ENCODE measurements at regions not wholly inside any gene's neighbourhood (a gene's known extent, or its start where the extent isn't known, plus 50 kb on each side); places are given as distances from the start of the nearest gene placed in this dataset.

DNA sequence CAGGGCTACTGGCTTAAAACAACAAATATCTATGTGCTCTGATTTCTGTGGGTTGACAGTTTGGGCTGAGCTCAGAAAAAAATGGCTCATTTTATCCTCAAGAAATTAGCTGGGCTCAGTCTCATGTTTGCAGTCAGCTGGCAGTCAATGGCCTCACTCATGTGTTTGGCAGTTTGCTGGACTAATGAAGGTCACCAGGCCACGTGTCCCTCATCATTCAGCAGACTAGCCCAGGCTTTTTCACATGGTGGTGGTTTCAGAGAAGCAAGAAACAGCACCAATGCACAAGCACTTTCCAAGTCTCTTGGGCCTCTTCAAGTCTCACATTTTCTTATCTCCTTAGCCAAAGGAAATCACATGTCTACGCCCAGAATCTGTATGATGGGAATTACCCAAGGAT lies 478.3 kb upstream of the PPP2R3A start:
- H3K4me1 ChIP-seq = no peaks in the 10 kb centered on the region
- no peaks in the 10 kb centered on the region; the same call in 1 of the 2 replicates for H3K36me3 ChIP-seq (ENCODE audit: control insufficient read depth, insufficient read depth, low read length)
- no peaks in the 10 kb centered on the region for H3K4me1 Mint-ChIP-seq (ENCODE audit: low read depth, unreplicated experiment)
- H3K4me3 ChIP-seq (ENCODE audit: low read depth, low read length) = no peak overlapping the region
- DNase-seq = no peak
- H3K27me3 ChIP-seq (replicated peaks; ENCODE audit: control insufficient read depth, insufficient read depth, low read length) = no peaks in the 10 kb centered on the region
- TF ChIP-seq, protein P1, sequence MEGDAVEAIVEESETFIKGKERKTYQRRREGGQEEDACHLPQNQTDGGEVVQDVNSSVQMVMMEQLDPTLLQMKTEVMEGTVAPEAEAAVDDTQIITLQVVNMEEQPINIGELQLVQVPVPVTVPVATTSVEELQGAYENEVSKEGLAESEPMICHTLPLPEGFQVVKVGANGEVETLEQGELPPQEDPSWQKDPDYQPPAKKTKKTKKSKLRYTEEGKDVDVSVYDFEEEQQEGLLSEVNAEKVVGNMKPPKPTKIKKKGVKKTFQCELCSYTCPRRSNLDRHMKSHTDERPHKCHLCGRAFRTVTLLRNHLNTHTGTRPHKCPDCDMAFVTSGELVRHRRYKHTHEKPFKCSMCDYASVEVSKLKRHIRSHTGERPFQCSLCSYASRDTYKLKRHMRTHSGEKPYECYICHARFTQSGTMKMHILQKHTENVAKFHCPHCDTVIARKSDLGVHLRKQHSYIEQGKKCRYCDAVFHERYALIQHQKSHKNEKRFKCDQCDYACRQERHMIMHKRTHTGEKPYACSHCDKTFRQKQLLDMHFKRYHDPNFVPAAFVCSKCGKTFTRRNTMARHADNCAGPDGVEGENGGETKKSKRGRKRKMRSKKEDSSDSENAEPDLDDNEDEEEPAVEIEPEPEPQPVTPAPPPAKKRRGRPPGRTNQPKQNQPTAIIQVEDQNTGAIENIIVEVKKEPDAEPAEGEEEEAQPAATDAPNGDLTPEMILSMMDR (IDR thresholded peaks at IDR 0.05; ENCODE audit: insufficient read depth in 1 of 2, low read depth in 1 of 2, low read length in 1 of 2, severe bottlenecking in 1 of 2, unreplicated experiment in 1 of 2) = no peak
- H3K27me3 Mint-ChIP-seq (ENCODE audit: insufficient read depth, unreplicated experiment) = peaks cover 7% of the 10 kb centered on the region
- no peak overlapping the region for H3K27ac Mint-ChIP-seq (ENCODE audit: unreplicated experiment)
- no peaks in the 10 kb centered on the region for H3K9me3 ChIP-seq
- no peaks in the 10 kb centered on the region for H3K36me3 Mint-ChIP-seq (ENCODE audit: insufficient read depth, unreplicated experiment)
- CTCF ChIA-PET = no interaction called here
- no peak overlapping the region for H3K4me3 Mint-ChIP-seq (ENCODE audit: unreplicated experiment)
- intact Hi-C loops (cut with micrococcal nuclease; ENCODE audit: unreplicated experiment) = no loop called here
- POLR2A ChIA-PET = no interaction called here
- no TSS peak for BruUV-seq (replicated peaks)
- H3K9me3 Mint-ChIP-seq (ENCODE audit: unreplicated experiment) = no peaks in the 10 kb centered on the region

DNA sequence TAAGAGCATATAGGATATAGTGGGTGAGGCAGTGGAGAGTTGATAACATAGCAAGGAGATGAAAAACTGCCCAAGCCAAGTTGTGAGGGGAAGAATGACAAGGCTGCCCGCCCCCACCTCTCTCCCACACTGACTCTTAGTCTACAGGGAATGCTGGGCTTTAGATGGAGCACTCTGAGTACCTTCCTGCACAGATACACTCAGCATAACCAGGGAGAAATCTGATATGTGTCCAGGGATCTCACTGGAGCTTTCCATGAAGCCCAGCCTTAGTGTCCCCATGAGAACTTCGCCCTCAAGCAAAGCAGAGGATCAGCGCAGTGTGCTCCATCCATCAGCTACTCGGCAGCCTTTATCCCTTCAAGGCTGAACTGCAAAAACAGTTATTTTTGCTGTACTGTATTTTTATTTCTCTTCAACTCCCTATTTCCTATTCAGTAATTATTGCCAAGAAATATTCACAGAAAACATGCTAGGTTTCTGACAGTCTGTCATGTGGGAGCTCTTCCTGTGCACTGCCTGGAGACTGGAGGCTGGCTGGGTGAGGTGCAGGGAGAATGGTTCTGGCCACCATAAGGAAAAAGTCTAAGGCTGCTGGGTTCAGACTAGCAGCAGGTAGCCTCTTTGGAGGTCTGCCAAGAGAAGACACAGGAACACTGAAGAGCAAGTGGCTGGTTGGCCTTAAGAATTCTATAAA lies 475.2 kb upstream of the PPP2R3A start:
- Histone ChIP-seq H3K4me3 (ENCODE audit: low read depth, low read length) (no peak overlapping the region), H3K4me1 (no peaks in the 10 kb centered on the region), H3K9me3 (no peaks in the 10 kb centered on the region), H3K36me3 (ENCODE audit: control insufficient read depth, insufficient read depth, low read length) (no peaks in the 10 kb centered on the region; the same call in 1 of the 2 replicates), H3K27me3 (replicated peaks; ENCODE audit: control insufficient read depth, insufficient read depth, low read length) (no peaks in the 10 kb centered on the region)
- no peaks in the 10 kb centered on the region for H3K36me3 Mint-ChIP-seq (ENCODE audit: insufficient read depth, unreplicated experiment)
- H3K4me1 Mint-ChIP-seq (ENCODE audit: low read depth, unreplicated experiment) = no peaks in the 10 kb centered on the region
- no TSS peak for BruUV-seq (replicated peaks)
- no peaks in the 10 kb centered on the region for H3K9me3 Mint-ChIP-seq (ENCODE audit: unreplicated experiment)
- ChIA-PET CTCF (no interaction called here), POLR2A (no interaction called here)
- peaks cover 10% of the 10 kb centered on the region for H3K27me3 Mint-ChIP-seq (ENCODE audit: insufficient read depth, unreplicated experiment)
- no peak overlapping the region for H3K4me3 Mint-ChIP-seq (ENCODE audit: unreplicated experiment)
- intact Hi-C loops (cut with micrococcal nuclease; ENCODE audit: unreplicated experiment) = no loop called here
- no peak overlapping the region for H3K27ac Mint-ChIP-seq (ENCODE audit: unreplicated experiment)
- DNase-seq = no peak
- TF ChIP-seq, protein P1 (IDR thresholded peaks at IDR 0.05; ENCODE audit: insufficient read depth in 1 of 2, low read depth in 1 of 2, low read length in 1 of 2, severe bottlenecking in 1 of 2, unreplicated experiment in 1 of 2) = no peak

DNA sequence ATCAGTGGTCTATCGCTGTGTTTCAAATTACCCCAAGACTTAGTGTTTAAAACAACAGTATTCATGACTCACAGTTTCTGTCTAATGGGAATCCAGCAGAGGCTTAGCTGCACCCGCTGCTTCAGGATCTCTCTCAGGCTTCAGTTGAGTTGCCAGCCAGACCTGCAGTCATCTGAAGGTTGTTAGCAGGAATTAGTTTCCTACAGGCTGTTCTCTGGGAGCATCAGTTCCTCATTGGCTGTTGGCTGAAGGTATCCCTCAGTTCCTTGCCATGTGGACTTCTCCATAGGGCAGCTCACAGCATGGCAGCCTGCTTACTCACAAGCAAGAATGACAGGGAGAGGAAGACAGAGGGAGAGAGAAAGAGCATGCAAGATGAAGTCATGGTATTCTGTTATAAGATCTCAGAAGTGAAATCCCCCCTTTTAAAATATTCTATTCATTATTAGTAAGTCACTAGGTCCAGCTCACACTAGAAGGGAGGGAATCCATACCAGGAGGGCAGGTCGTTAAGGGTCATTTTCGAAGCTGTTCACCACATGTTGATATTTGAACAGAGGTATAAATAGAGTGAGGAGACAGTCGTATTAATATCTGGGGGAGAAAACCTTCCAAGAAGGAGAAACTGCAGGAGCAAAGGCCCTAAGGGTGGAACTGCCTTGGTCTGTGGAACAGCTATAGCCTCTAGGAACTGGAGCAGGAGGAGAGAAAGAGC lies 473.9 kb upstream of the PPP2R3A start:
- Mint-ChIP-seq H3K27ac (ENCODE audit: unreplicated experiment) (no peak overlapping the region), H3K4me1 (ENCODE audit: low read depth, unreplicated experiment) (no peaks in the 10 kb centered on the region), H3K9me3 (ENCODE audit: unreplicated experiment) (no peaks in the 10 kb centered on the region), H3K36me3 (ENCODE audit: insufficient read depth, unreplicated experiment) (no peaks in the 10 kb centered on the region), H3K27me3 (ENCODE audit: insufficient read depth, unreplicated experiment) (peaks cover 10% of the 10 kb centered on the region), H3K4me3 (ENCODE audit: unreplicated experiment) (no peak overlapping the region)
- ChIA-PET POLR2A (no interaction called here), CTCF (no interaction called here)
- intact Hi-C loops (cut with micrococcal nuclease; ENCODE audit: unreplicated experiment) = no loop called here
- no peak for DNase-seq
- H3K9me3 ChIP-seq = no peaks in the 10 kb centered on the region
- H3K27me3 ChIP-seq (replicated peaks; ENCODE audit: control insufficient read depth, insufficient read depth, low read length) = no peaks in the 10 kb centered on the region
- TF ChIP-seq, protein P1 (IDR thresholded peaks at IDR 0.05; ENCODE audit: insufficient read depth in 1 of 2, low read depth in 1 of 2, low read length in 1 of 2, severe bottlenecking in 1 of 2, unreplicated experiment in 1 of 2) = no peak
- no TSS peak for BruUV-seq (replicated peaks)
- H3K4me3 ChIP-seq (ENCODE audit: low read depth, low read length) = no peak overlapping the region
- no peaks in the 10 kb centered on the region for H3K36me3 ChIP-seq (ENCODE audit: control insufficient read depth, insufficient read depth, low read length)
- no peaks in the 10 kb centered on the region for H3K4me1 ChIP-seq

Data from Caco-2 (cell line).